ENCODE measurements at regions not wholly inside any gene's neighbourhood (a gene's known extent, or its start where the extent isn't known, plus 50 kb on each side); places are given as distances from the start of the nearest gene placed in this dataset.
"Not testable (repeated sequence)": the region's sequence is repeated elsewhere in the genome, so short reads cannot be mapped to it uniquely, and the experiment has no call there.

GRCh38 chr1:56257726-56258125 lies 321.6 kb downstream of the PLPP3 start:
- DNase-seq = no peak

GRCh38 chr1:56256153-56257000 lies 323.0 kb downstream of the PLPP3 start:
- DNase-seq = no peak

- peak; percentile 76 for DNase-seq
These were observed 323.7 kb downstream of the PLPP3 start for GRCh38 chr1:56255516-56256152.

- DNase-seq = no peak
These were observed 325.2 kb downstream of the PLPP3 start for GRCh38 chr1:56254130-56254529.

- no peak for DNase-seq
These were observed 328.6 kb downstream of the PLPP3 start for GRCh38 chr1:56250809-56251208.

GRCh38 chr1:56249234-56249633 lies 330.1 kb downstream of the PLPP3 start:
- DNase-seq = peak; percentile 87

GRCh38 chr1:56248138-56248537 lies 331.2 kb downstream of the PLPP3 start:
- no peak for DNase-seq

- DNase-seq = not testable (repeated sequence)
These were observed 332.6 kb downstream of the PLPP3 start for GRCh38 chr1:56246726-56247125.

- DNase-seq = no peak
These were observed 339.0 kb downstream of the PLPP3 start for GRCh38 chr1:56240400-56240799.

- no peak for DNase-seq
These were observed 341.8 kb downstream of the PLPP3 start for GRCh38 chr1:56237491-56238064.

GRCh38 chr1:56236688-56237087 lies 342.7 kb downstream of the PLPP3 start:
- DNase-seq = no peak

GRCh38 chr1:56235909-56236510 lies 343.4 kb downstream of the PLPP3 start:
- DNase-seq = no peak

- no peak for DNase-seq
These were observed 350.2 kb downstream of the PLPP3 start for GRCh38 chr1:56229186-56229585.

- DNase-seq = no peak
These were observed 351.5 kb downstream of the PLPP3 start for GRCh38 chr1:56227886-56228285.

GRCh38 chr1:56227401-56227800 lies 352.0 kb downstream of the PLPP3 start:
- peak; percentile 26 for DNase-seq

GRCh38 chr1:56225964-56226815 lies 353.2 kb downstream of the PLPP3 start:
- peak; percentile 68 for DNase-seq

- no peak for DNase-seq
These were observed 355.4 kb downstream of the PLPP3 start for GRCh38 chr1:56223968-56224367.

- peak; percentile 86 for DNase-seq
These were observed 356.3 kb downstream of the PLPP3 start for GRCh38 chr1:56222914-56223540.

GRCh38 chr1:56220021-56220420 lies 359.3 kb downstream of the PLPP3 start:
- DNase-seq = no peak

GRCh38 chr1:56218023-56218422 lies 361.3 kb downstream of the PLPP3 start:
- peak; percentile 8 for DNase-seq

- DNase-seq = peak; percentile 81
These were observed 363.1 kb downstream of the PLPP3 start for GRCh38 chr1:56216218-56216617.

GRCh38 chr1:56215771-56216170 lies 363.6 kb downstream of the PLPP3 start:
- no peak for DNase-seq
